Vagina (tissue), 2 donors: ENCODE measurements at regions not wholly inside any gene's neighbourhood (a gene's known extent, or its start where the extent isn't known, plus 50 kb on each side); places are given as distances from the start of the nearest gene placed in this dataset.
"Not testable (repeated sequence)": the region's sequence is repeated elsewhere in the genome, so short reads cannot be mapped to it uniquely, and the experiment has no call there.

ENCODE experiments used
- CTCF ChIP-seq, 3 experiments: fragments of 450-650 bp in 2 of 3; fragments of 200-600 bp in 1 of 3; sonication (generic) in 1 of 3; IDR thresholded peaks; one replicate each; pipeline ENCODE4 v1.5.1; 2017 to 2019; ENCODE audit warnings: antibody characterized with exemption in 3 of 3, mild to moderate bottlenecking in 2 of 3, moderate library complexity in 2 of 3
- POLR2A ChIP-seq, 2 donors: fragments of 450-650 bp; IDR thresholded peaks; one replicate each; pipeline ENCODE4 v1.6.1; 2017; ENCODE audit warnings: antibody characterized with exemption in 2 of 2, mild to moderate bottlenecking in 2 of 2, moderate library complexity in 2 of 2

DNA sequence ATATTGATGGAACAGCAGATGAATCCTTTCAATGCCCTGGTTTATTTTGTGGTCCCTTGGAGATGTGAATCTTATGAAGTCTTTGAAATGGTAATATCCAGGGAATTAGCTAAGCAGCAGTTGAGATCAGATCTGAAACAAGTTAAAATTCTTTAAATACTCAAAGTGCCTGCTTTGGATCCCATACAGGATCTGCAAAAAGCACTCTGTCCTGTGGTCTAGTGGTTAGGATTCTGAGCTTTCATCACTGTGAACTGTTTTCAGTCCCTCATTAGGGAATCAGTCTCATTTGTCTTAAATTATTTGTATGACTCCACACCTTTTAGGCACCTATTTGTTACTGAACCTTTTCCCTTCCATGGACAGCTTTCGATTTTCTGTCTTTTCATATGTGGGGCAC lies 215.2 kb upstream of the TGIF2LX start:
- TF ChIP-seq POLR2A, CTCF (IDR thresholded peaks at IDR 0.05): not testable (repeated sequence)
